ENCODE measurements at regions not wholly inside any gene's neighbourhood (a gene's known extent, or its start where the extent isn't known, plus 50 kb on each side); places are given as distances from the start of the nearest gene placed in this dataset.

DNA sequence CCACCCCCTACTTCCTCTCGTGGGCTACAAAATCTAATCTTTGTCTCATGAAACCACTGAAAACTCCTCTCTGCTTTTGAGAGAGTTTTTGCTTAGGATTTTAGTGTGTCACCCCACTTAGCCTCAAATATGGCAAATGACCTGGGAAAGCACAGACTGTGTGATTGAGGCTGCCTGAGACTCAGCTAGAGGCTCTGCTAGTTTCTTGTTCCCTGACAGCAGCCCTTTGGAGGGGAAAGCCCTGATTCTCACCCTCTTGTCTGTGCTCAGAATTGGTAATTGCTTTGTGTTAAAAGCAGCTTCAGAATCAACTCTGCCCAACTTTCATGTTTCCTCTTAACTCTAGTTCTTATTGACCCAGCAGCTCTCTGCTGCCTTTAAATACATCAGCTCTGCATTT is 85.6 kb upstream of the ZP4 start:
- 0% methylated on average over 1 of the region's 1 CpG for WGBS (ENCODE audit: insufficient coverage, low coverage, missing lambda C conversion rate)
- H4K20me1 ChIP-seq (replicated peaks; ENCODE audit: control insufficient read depth, insufficient read depth, low read length) = no peaks in the 10 kb centered on the region
- ChIA-PET POLR2A (no interaction called here), CTCF (ENCODE audit: low intra/inter-chr PET ratio) (no interaction called here)
- TF ChIP-seq, protein P1, sequence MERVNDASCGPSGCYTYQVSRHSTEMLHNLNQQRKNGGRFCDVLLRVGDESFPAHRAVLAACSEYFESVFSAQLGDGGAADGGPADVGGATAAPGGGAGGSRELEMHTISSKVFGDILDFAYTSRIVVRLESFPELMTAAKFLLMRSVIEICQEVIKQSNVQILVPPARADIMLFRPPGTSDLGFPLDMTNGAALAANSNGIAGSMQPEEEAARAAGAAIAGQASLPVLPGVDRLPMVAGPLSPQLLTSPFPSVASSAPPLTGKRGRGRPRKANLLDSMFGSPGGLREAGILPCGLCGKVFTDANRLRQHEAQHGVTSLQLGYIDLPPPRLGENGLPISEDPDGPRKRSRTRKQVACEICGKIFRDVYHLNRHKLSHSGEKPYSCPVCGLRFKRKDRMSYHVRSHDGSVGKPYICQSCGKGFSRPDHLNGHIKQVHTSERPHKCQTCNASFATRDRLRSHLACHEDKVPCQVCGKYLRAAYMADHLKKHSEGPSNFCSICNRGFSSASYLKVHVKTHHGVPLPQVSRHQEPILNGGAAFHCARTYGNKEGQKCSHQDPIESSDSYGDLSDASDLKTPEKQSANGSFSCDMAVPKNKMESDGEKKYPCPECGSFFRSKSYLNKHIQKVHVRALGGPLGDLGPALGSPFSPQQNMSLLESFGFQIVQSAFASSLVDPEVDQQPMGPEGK (CRISPR knock-in tag; IDR thresholded peaks at IDR 0.05; ENCODE audit: borderline replicate concordance) = no peak
- TF ChIP-seq EP400 (IDR thresholded peaks at IDR 0.05) = no peak
- no peak for TF ChIP-seq FOXJ3 (CRISPR knock-in tag; IDR thresholded peaks at IDR 0.05)
- FAIRE-seq (no peak), ATAC-seq (no peak), DNase-seq (ENCODE audit: extremely low read depth in 1 of 4, low spot score in 3 of 4) (no peak)
- no peak overlapping the region for H3K9ac ChIP-seq (ENCODE audit: insufficient read depth in 1 of 2, low read depth in 2 of 2, low read length in 2 of 2)
- no TSS peak for BruUV-seq (replicated peaks)
- H2AFZ ChIP-seq (ENCODE audit: low read depth, low read length) = no peak overlapping the region
- no peaks in the 10 kb centered on the region for H3K27me3 ChIP-seq (ENCODE audit: control insufficient read depth in 2 of 2, insufficient read depth in 2 of 2, low read length in 2 of 2)
- no peak overlapping the region for H3K4me3 ChIP-seq
- H3K9me1 ChIP-seq (ENCODE audit: control insufficient read depth, insufficient read depth, low read length) = no peaks in the 10 kb centered on the region
- intact Hi-C loops (cut with micrococcal nuclease) = no loop called here
- in situ Hi-C loops (cut with MboI) = no loop called here
- no peaks in the 10 kb centered on the region for H3K4me1 ChIP-seq (replicated peaks in 1 of 2; ENCODE audit: control insufficient read depth in 2 of 2, insufficient read depth in 2 of 2, low read length in 2 of 2)
- H3K9me3 ChIP-seq (replicated peaks; ENCODE audit: control insufficient read depth, insufficient read depth, low read depth, low read length) = no peaks in the 10 kb centered on the region
- H3K36me3 ChIP-seq (ENCODE audit: control insufficient read depth, insufficient read depth, low read length) = no peaks in the 10 kb centered on the region
- H3K79me2 ChIP-seq (ENCODE audit: control insufficient read depth, insufficient read depth, low read length) = no peaks in the 10 kb centered on the region
- no peak overlapping the region for H3K4me2 ChIP-seq (ENCODE audit: insufficient read depth, low read length)
- H3K27ac ChIP-seq (ENCODE audit: extremely low read depth, low read depth, low read length) = no peak overlapping the region

DNA sequence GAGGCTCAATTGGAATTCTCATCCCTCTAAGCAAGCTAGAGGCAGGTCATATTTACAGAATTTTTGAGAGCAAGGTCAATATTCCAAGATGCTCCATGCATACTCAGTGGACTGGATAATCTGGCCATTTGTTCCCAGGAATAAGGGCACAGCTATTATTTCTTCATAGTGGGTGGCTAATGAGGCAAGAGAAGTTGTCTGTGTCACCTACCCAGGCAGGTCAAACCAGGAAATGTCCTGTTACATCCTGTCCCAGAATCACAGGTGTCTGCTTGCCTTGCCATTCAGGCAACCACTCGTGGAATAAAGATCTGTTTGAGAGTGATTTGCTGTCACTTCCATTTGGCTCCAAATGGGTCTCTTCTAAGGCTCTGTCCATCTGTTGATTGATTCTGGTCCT is 85.2 kb upstream of the ZP4 start:
- POLR2A ChIA-PET = no interaction called here
- Histone ChIP-seq H3K4me3 (no peak overlapping the region), H3K4me1 (replicated peaks in 1 of 2; ENCODE audit: control insufficient read depth in 2 of 2, insufficient read depth in 2 of 2, low read length in 2 of 2) (no peaks in the 10 kb centered on the region), H3K27me3 (ENCODE audit: control insufficient read depth in 2 of 2, insufficient read depth in 2 of 2, low read length in 2 of 2) (no peaks in the 10 kb centered on the region), H3K9ac (ENCODE audit: insufficient read depth in 1 of 2, low read depth in 2 of 2, low read length in 2 of 2) (no peak overlapping the region), H3K27ac (ENCODE audit: extremely low read depth, low read depth, low read length) (no peak overlapping the region), H4K20me1 (replicated peaks; ENCODE audit: control insufficient read depth, insufficient read depth, low read length) (no peaks in the 10 kb centered on the region), H2AFZ (ENCODE audit: low read depth, low read length) (no peak overlapping the region), H3K9me3 (replicated peaks; ENCODE audit: control insufficient read depth, insufficient read depth, low read depth, low read length) (no peaks in the 10 kb centered on the region), H3K4me2 (ENCODE audit: insufficient read depth, low read length) (no peak overlapping the region), H3K9me1 (ENCODE audit: control insufficient read depth, insufficient read depth, low read length) (no peaks in the 10 kb centered on the region), H3K79me2 (ENCODE audit: control insufficient read depth, insufficient read depth, low read length) (no peaks in the 10 kb centered on the region), H3K36me3 (ENCODE audit: control insufficient read depth, insufficient read depth, low read length) (no peaks in the 10 kb centered on the region)
- DNase-seq (ENCODE audit: extremely low read depth in 1 of 4, low spot score in 3 of 4) (no peak), ATAC-seq (no peak), FAIRE-seq (no peak)
- no TSS peak for BruUV-seq (replicated peaks)
- CTCF ChIA-PET (ENCODE audit: low intra/inter-chr PET ratio) = no interaction called here
- intact Hi-C loops (cut with micrococcal nuclease) = no loop called here
- 0% methylated on average over 1 of the region's 1 CpG for WGBS (ENCODE audit: insufficient coverage, low coverage, missing lambda C conversion rate)
- in situ Hi-C loops (cut with MboI) = no loop called here
- TF ChIP-seq, protein P2, sequence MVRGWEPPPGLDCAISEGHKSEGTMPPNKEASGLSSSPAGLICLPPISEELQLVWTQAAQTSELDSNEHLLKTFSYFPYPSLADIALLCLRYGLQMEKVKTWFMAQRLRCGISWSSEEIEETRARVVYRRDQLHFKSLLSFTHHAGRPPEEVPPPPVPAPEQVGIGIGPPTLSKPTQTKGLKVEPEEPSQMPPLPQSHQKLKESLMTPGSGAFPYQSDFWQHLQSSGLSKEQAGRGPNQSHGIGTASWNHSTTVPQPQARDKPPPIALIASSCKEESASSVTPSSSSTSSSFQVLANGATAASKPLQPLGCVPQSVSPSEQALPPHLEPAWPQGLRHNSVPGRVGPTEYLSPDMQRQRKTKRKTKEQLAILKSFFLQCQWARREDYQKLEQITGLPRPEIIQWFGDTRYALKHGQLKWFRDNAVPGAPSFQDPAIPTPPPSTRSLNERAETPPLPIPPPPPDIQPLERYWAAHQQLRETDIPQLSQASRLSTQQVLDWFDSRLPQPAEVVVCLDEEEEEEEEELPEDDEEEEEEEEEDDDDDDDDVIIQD (CRISPR knock-in tag; IDR thresholded peaks at IDR 0.05) = no peak
- TF ChIP-seq, protein P3, sequence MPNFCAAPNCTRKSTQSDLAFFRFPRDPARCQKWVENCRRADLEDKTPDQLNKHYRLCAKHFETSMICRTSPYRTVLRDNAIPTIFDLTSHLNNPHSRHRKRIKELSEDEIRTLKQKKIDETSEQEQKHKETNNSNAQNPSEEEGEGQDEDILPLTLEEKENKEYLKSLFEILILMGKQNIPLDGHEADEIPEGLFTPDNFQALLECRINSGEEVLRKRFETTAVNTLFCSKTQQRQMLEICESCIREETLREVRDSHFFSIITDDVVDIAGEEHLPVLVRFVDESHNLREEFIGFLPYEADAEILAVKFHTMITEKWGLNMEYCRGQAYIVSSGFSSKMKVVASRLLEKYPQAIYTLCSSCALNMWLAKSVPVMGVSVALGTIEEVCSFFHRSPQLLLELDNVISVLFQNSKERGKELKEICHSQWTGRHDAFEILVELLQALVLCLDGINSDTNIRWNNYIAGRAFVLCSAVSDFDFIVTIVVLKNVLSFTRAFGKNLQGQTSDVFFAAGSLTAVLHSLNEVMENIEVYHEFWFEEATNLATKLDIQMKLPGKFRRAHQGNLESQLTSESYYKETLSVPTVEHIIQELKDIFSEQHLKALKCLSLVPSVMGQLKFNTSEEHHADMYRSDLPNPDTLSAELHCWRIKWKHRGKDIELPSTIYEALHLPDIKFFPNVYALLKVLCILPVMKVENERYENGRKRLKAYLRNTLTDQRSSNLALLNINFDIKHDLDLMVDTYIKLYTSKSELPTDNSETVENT (CRISPR knock-in tag; IDR thresholded peaks at IDR 0.05) = no peak
- TF ChIP-seq, protein P4, sequence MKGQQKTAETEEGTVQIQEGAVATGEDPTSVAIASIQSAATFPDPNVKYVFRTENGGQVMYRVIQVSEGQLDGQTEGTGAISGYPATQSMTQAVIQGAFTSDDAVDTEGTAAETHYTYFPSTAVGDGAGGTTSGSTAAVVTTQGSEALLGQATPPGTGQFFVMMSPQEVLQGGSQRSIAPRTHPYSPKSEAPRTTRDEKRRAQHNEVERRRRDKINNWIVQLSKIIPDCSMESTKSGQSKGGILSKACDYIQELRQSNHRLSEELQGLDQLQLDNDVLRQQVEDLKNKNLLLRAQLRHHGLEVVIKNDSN (CRISPR knock-in tag; IDR thresholded peaks at IDR 0.05) = no peak
- TF ChIP-seq, protein P5, sequence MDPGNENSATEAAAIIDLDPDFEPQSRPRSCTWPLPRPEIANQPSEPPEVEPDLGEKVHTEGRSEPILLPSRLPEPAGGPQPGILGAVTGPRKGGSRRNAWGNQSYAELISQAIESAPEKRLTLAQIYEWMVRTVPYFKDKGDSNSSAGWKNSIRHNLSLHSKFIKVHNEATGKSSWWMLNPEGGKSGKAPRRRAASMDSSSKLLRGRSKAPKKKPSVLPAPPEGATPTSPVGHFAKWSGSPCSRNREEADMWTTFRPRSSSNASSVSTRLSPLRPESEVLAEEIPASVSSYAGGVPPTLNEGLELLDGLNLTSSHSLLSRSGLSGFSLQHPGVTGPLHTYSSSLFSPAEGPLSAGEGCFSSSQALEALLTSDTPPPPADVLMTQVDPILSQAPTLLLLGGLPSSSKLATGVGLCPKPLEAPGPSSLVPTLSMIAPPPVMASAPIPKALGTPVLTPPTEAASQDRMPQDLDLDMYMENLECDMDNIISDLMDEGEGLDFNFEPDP (CRISPR knock-in tag; IDR thresholded peaks at IDR 0.05) = no peak

Measured in K562 (cell line).